DND-41 (cell line): ENCODE measurements at regions not wholly inside any gene's neighbourhood (a gene's known extent, or its start where the extent isn't known, plus 50 kb on each side); places are given as distances from the start of the nearest gene placed in this dataset.
A peak's percentile ranks its signal among the peaks of the same experiment; 100 is the strongest.

Source experiments
- ATAC-seq: fragments of 200-7000 bp; cut with Tn5 transposase; 3 replicates; pipeline ENCODE4 v1.9.1; 2021; ENCODE audit warnings: low read depth; ENCODE audit not compliant: insufficient read depth
- DNase-seq: peaks from one replicate; pipeline ENCODE4 v3.0.0-alpha.2; 2020
- H2AFZ ChIP-seq: 2 replicates; pipeline ENCODE4 v1.6.0; 2012; ENCODE audit warnings: low read depth, low read length
- H3K27ac ChIP-seq: 2 replicates; pipeline ENCODE4 v1.5.1; 2012; ENCODE audit warnings: low read length, inconsistent platforms
- H3K27me3 ChIP-seq: fragments of 200-600 bp; sonication (generic); 2 replicates; pipeline ENCODE4 v1.6.0; 2012; ENCODE audit warnings: low read length, mild to moderate bottlenecking, inconsistent platforms; ENCODE audit not compliant: insufficient read depth, poor library complexity
- H3K36me3 ChIP-seq: 2 replicates; pipeline ENCODE4 v1.5.1; 2012; ENCODE audit warnings: low read length, inconsistent platforms; ENCODE audit not compliant: insufficient read depth
- H3K4me1 ChIP-seq: 2 replicates; pipeline ENCODE4 v1.5.1; 2012; ENCODE audit warnings: mild to moderate bottlenecking, low read length; ENCODE audit not compliant: insufficient read depth
- H3K4me2 ChIP-seq: 2 replicates; pipeline ENCODE4 v1.6.0; 2012; ENCODE audit warnings: mild to moderate bottlenecking, moderate library complexity, low read length, inconsistent platforms; ENCODE audit not compliant: insufficient read depth
- H3K4me3 ChIP-seq, 2 experiments: fragments of 200-600 bp in 1 of 2; shearing (Covaris generic) in 1 of 2; 2 replicates each; pipeline ENCODE4 v1.5.1; 2012 to 2016; ENCODE audit warnings: inconsistent platforms in 2 of 2, low read length in 2 of 2, mild to moderate bottlenecking in 2 of 2, low read depth in 1 of 2, moderate library complexity in 1 of 2
- H3K79me2 ChIP-seq: 2 replicates; pipeline ENCODE4 v1.6.0; 2012; ENCODE audit warnings: low read length, inconsistent platforms; ENCODE audit not compliant: insufficient read depth
- H3K9ac ChIP-seq: 2 replicates; pipeline ENCODE4 v1.6.0; 2012; ENCODE audit warnings: low read depth, mild to moderate bottlenecking, inconsistent platforms, low read length, moderate library complexity
- H3K9me3 ChIP-seq: 2 replicates; pipeline ENCODE4 v1.5.1; 2012; ENCODE audit warnings: low read length, moderate library complexity, mild to moderate bottlenecking, inconsistent platforms; ENCODE audit not compliant: insufficient read depth, severe bottlenecking
- H4K20me1 ChIP-seq: 2 replicates; pipeline ENCODE4 v1.6.0; 2012; ENCODE audit warnings: low read length; ENCODE audit not compliant: insufficient read depth
- CTCF ChIP-seq: IDR thresholded peaks from 2 replicates; pipeline ENCODE4 v1.5.1; 2012; ENCODE audit warnings: borderline replicate concordance, low read length, moderate library complexity, mild to moderate bottlenecking; ENCODE audit not compliant: poor library complexity, severe bottlenecking; ENCODE audit errors: extremely low read depth
- EZH2 ChIP-seq: IDR thresholded peaks from 3 replicates; pipeline ENCODE4 v1.6.1; 2012; ENCODE audit warnings: borderline replicate concordance, low read depth, mild to moderate bottlenecking, moderate library complexity, low read length, inconsistent platforms; ENCODE audit not compliant: severe bottlenecking

GRCh38 chr1:112341986-112342385 lies 54.0 kb upstream of the CTTNBP2NL start:
- TF ChIP-seq CTCF, result no peak
- TF ChIP-seq EZH2, result no peak
- ATAC-seq, result no peak

GRCh38 chr1:112342558-112342957 lies 53.5 kb upstream of the CTTNBP2NL start:
- DNase-seq, result no peak
- no peak overlapping the region for H3K4me3 ChIP-seq
- no peaks in the 10 kb centered on the region for H3K9me3 ChIP-seq
- no peak overlapping the region for H3K27ac ChIP-seq
- ATAC-seq, result no peak
- H3K27me3 ChIP-seq, result no peaks in the 10 kb centered on the region
- H3K4me1 ChIP-seq, result peaks cover 18% of the 10 kb centered on the region
- no peak overlapping the region for H3K4me2 ChIP-seq
- no peak for TF ChIP-seq CTCF
- 0 out of 2 replicates have a peak, but pooled peaks cover 3% of the 10 kb centered on the region for H4K20me1 ChIP-seq
- no peak overlapping the region for H2AFZ ChIP-seq
- no peaks in the 10 kb centered on the region for H3K36me3 ChIP-seq
- H3K79me2 ChIP-seq, result no peaks in the 10 kb centered on the region
- no peak overlapping the region for H3K9ac ChIP-seq

More at GRCh38 chr1:112341986-112342385, 54.0 kb upstream of the CTTNBP2NL start:
- H3K9me3 ChIP-seq, result no peaks in the 10 kb centered on the region
- H3K36me3 ChIP-seq, result no peaks in the 10 kb centered on the region
- H3K27ac ChIP-seq, result no peak overlapping the region
- H3K79me2 ChIP-seq, result no peaks in the 10 kb centered on the region
- no peak overlapping the region for H3K4me2 ChIP-seq
- no peak overlapping the region for H3K9ac ChIP-seq
- H3K27me3 ChIP-seq, result peaks cover 4% of the 10 kb centered on the region
- no peak overlapping the region for H3K4me3 ChIP-seq
- peaks cover 18% of the 10 kb centered on the region for H3K4me1 ChIP-seq
- DNase-seq, result no peak
- no peak overlapping the region for H2AFZ ChIP-seq
- H4K20me1 ChIP-seq, result 0 out of 2 replicates have a peak, but pooled peaks cover 3% of the 10 kb centered on the region

GRCh38 chr1:112344754-112345423 lies 51.1 kb upstream of the CTTNBP2NL start:
- DNase-seq, result peak; percentile 62
- H3K27me3 ChIP-seq, result no peaks in the 10 kb centered on the region
- peak overlapping the region; percentile 42; the same call in 1 of the 2 replicates for H3K4me2 ChIP-seq
- no peaks in the 10 kb centered on the region for H3K9me3 ChIP-seq
- no peak for TF ChIP-seq CTCF
- no peak for TF ChIP-seq EZH2
- H3K79me2 ChIP-seq, result no peaks in the 10 kb centered on the region
- no peak overlapping the region for H3K9ac ChIP-seq
- peak; percentile 99 for ATAC-seq
- H3K27ac ChIP-seq, result no peak overlapping the region
- H3K4me3 ChIP-seq, result no peak overlapping the region
- H3K36me3 ChIP-seq, result no peaks in the 10 kb centered on the region
- H3K4me1 ChIP-seq, result peaks cover 18% of the 10 kb centered on the region
- no peak overlapping the region for H2AFZ ChIP-seq
- 0 out of 2 replicates have a peak, but pooled peaks cover 3% of the 10 kb centered on the region for H4K20me1 ChIP-seq
